NCI-H2029 treated with DMSO at 0.1 percent for 48 hours (cell line): ENCODE measurements at regions not wholly inside any gene's neighbourhood (a gene's known extent, or its start where the extent isn't known, plus 50 kb on each side); places are given as distances from the start of the nearest gene placed in this dataset.

ENCODE experiments used
- DNase-seq: peaks from one replicate; lab custom pipeline; 2025; lab: John Stamatoyannopoulos, UW

DNA sequence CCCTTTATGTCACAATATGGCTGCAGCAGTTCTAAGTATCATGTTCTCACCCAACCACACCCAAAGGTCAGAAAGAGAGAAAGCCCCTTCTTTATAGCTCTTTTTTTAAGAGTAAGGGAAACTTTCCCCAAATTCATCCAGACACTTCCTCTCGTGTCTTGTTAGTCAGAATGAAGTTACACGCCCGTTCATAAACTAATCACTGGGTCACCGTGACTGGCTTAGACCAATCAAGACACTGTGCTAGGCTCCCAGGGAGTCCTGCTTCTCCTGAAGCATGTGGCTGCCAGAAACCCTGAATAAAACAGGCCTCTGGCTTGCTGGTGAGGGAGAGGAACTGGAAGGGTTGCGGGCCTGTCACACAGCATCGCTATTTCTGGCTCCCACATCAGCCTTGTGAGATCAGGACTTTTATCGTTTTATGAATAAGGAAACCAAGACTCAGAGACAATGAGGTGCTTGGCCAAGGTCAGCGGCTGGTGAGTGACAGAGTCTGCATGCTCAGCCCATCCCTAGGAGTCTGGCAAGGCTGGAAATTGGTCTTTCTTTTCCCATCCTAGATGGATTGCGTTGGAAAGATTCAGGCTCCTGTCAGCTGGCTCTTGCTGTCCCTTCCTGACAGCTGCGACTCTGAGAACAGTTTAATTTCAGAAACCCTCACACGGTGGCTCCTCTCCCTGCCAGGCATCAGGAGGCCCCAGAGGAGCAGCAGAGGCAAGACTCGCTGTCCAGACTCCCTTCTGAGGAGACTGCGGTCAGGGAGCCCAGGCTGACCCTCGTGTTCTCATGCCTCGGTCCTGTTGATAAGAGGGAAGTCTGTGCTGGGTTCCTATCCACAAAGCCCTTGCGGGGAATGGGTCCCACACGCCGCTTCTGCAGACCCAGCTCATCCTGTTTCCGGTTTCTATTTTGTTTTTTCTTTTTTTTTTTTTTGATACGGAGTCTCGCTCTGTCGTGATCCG is 104.5 kb upstream of the TAF1B start:
- no peak for DNase-seq

DNA sequence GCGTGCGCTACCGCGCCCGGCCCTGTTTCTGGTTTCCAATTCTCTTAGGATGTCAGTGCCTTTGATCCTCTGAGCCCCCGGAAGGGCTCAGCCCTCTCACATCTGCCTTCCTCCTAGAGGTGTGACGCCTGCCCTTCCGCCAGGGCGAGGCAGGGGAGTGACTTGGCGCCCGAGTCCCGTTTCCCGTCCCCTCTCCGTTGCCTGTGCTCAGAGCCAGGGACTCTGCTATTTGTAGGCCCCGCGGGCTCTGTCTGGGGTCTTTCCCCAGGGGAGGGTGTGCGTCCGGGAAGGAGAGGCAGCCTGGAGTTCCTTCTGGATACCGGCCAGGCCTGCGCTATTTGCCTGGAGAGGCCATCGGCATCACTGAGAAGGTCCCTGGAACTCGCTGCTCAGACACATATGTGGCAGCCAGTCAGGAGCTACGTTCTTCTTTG is 103.7 kb upstream of the TAF1B start:
- no peak for DNase-seq

DNA sequence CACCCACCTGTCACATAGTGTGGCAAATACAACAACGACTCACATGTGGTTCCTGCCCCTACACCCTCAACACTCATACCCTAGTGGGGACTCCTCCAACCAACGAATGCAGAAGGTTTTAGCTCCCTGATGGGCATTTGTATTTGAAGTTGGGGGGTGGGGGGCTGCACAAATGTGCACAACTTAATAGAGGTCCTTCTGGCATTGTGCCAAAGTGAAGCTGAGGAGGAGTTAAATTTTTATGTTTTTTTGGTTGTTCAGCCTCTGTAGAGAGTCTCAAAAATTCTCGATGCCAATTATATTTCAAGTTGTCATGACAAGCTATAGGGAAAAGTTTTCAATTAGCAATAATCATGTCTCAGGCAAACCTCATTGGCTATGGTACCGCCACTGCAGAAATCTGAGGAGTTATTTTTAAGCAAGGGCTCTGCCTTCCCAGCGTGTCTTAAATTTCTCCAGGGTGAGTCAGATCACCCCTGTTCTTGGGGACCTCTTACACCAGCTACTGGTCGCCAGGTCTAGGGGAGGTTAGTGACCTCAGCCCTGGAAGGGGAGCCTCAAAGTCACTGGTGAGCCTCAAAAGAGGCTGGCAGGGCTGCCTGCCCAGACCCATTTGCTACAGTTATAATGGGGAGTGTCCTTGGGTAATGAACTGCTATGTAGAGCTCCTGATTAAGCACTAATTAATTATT is 102.7 kb upstream of the TAF1B start:
- no peak for DNase-seq

DNA sequence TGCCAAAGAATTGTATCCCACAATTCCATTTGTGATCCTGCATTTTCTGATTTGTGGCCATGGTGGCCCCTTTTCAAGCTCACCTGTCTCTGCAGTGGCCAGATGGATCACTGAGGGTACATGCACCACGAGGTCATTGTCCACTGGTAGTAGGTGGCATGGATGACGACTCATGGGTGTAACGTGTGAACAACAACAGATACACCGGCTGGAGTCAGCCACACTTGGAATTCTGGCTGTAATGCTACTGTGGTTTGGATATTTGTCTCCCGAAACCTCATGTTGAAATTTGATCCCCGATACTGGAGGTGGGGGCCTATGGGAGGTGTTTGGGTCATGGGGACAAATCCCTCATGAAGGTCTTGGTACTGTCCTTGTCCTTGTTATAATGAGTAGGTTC is 102.2 kb upstream of the TAF1B start:
- no peak for DNase-seq

DNA sequence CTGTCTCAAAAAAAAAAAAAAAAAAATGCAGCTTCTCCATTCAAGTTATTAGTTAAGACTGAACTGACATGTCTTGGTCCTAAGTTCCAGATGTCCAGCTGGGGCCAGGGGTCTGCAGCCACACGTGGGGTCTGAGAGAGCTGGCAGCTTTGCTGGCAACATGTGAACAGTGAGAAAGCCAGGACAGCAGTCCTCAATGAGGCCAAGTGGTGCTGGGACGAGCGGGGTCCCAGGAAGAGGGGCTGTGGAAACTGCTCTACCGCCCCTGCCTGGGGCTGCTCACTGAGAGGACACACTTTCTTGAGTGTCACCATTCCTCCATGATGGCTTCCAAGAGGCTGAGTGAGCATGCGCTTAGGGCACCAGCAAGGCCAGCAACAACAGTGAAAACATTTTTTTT is 100.7 kb upstream of the TAF1B start:
- no peak for DNase-seq

DNA sequence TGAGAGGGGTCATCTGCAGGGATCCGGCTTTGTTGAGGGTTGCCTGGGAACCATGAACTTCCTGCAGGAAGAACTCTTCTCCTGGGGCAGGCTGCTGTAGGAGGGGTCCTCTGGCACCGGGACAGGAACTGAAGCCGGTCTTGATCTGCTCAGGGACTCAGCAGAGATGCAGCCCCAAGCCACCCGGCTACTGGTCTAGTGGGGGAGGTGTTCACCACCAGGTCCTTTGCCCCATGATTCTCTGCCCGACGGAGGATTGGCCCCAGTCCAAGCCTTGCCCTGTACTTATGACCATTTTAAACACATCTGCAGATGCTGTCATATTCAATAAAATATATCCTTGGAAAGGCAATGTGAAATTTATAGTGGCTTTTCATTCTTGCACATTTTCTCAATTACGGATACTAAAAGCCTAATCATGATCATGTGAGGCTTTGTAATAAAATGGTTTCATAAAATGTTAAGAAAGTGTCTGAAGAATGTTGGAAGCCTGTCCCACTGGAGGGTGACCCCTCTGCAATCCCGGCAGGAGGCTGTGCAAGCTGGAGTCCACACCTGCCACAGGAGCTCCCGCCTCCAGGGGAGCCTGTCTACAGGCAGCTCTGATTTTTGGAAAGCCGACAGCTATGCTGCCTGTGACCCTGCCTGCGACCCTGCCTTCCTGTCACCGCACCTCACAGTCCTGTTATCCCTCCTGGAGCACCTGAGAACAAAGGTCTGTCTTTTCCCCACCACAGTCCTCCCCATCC is 98.8 kb upstream of the TAF1B start:
- DNase-seq: no peak

DNA sequence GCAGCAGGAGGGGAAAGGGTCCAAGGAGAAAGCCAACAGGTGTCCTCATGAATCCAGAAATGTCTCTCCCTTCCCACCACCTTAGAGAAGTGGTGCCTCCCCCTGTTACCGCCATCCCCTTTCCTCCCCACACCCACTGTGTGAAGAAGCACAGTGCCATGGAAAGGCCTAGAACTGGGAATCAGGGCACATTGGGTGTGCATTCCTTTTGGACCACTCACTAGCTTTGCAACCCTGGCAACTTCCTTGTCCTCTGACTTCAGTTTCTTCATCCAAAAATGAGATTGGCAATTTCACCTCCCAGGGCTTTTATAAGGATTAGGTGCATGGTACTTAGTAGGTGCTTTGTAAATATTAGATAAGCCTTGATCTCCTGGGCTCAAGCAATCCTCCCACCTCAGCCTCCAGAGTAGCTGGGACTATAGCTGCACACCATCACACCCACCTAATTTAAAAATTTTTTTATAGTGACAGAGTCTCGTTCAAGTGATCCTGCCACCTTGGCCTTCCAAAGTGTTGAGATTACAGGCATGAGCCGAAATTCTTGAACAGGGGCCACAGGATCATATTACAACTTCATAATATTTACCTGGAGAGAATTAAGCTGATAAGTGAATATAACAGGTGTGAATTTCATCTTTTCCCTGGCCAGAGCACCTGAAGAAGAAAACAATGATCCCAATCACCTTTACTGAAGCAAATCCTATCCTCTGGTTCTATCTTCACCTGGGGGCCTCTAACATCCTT is 97.9 kb upstream of the TAF1B start:
- DNase-seq: no peak

DNA sequence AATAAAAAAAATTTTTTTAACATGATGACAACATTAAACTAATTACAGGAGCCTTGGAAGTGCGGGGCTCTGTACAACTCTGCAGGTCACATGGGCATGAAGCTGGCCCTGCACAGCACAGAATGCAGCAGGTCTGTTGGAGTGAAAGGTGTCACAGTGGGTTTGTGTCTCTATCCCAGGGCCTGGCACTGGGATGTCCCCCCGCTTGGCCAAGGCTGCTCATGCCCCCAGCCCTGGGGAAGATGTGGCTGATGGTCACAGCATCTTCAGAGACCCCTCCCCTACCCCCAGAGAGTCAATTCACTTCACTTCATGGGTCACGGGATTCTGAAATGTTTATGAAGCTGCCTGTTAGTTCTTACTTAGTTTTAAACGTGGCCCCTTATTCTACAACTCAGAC is 95.9 kb upstream of the TAF1B start:
- DNase-seq: no peak

DNA sequence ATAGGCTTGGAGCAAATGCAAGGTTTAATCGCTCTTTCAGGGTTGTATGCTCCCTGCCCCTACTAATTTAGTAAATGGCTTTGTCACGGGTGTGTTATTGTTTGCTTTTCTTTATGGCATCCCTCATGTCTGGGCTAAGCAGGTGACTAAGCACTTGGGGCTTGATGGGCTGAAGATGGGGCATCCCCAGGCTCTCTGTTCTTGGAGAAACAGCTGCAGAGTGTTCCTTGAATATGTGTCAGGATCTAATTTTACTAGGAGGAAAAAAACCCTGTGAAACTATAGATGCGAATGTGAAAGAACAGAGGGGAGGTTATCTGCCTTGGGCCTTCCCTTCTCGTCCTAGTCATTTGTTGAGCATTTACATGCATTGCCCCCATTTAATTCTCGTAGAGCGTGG is 94.7 kb upstream of the TAF1B start:
- no peak for DNase-seq

DNA sequence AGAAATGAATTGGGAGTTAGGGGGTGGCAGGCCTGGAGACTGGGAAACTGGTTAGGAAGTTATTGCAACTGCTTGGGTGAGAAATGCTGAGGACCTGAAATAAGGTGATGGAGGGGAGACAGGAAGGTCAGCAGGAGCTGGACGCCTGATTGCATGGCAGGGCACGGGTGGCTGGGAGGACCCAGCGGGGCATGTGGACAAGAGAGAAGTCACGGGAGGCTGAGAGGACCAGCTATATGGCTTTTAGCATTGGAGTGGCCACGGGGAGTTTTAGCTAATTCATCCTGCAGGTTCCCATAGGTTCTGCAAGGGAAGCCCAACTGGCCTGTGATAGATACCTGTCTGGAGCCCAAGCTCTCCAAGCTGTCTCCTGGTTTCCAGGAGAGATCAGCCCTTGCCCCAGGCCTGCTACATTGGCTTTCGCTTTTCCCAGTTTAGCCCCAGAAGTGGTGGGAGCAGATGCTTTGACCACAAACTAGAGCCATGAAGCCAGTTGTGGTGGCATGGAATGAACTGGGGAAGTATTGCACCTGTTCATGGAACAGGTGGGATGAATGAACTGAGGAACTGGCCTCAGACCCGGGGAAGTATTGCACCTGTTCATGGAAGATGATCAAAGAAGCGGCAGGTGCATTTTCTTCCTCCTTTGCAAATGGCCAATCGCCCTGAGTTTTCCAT is 93.6 kb upstream of the TAF1B start:
- no peak for DNase-seq

DNA sequence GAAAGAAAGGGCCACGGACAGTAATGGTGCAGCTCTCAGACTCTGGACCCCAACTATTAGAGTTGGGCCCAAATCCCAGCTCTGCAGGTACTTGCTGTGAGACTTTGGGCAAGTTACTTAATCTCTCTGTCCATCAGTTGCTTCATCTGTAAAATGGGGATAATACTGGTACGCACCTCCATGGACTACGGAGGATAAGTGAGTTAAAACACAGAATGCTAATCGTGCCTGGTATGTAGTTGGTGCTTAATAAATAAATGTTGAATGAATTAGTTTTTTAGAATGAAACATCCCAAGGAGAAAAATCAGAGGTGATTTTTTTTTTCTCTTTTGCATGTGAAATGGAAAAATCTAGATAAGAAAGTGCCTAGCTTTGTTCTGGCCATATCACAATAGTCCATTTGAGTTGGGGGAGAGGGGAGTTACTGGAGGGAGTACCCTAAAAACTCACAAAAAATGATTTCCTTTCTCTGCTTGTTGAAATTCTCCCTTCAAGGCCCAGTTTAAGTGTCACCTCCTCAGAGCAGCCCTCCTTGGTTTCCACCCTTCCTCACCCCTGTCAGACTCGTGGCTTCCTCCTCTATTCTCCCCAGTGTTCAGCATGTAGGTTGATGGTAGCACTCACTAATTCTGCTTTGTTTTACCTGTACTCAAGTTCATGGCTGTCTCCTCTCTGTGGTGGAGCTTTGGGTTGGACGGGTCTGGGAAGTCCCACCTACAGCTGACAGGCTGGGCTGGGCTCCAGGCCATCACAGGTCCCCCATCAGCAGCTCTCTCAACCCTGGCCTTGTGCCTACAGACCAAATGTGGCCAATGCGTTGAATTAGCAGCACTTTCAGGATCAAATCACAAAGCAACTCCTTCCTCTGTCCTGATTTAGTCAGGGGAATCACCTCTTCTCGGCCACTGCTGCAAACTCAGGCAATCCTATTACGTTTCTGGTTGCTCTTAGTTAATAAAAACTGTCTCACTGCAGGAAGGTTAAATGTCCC is 92.8 kb upstream of the TAF1B start:
- DNase-seq: no peak

DNA sequence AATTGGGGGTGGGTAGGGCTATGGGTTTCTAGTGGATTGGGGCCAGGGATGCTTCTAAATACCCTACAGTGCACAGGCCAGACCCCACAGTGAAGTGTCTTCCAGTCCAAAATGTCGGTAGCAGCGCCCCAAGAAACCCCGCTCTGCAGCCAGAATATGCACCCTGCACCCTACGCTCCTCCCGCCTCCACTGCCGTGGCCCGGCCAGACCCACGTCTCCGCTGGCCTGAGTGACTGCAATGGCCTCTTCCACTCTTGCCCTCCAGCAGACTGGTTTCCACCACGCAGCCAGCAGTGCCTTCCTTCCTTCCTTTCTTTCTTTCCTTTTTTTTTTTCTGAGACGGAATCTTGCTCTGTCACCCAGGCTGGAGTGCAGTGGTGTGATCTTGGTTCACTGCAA is 91.4 kb upstream of the TAF1B start:
- no peak for DNase-seq

DNA sequence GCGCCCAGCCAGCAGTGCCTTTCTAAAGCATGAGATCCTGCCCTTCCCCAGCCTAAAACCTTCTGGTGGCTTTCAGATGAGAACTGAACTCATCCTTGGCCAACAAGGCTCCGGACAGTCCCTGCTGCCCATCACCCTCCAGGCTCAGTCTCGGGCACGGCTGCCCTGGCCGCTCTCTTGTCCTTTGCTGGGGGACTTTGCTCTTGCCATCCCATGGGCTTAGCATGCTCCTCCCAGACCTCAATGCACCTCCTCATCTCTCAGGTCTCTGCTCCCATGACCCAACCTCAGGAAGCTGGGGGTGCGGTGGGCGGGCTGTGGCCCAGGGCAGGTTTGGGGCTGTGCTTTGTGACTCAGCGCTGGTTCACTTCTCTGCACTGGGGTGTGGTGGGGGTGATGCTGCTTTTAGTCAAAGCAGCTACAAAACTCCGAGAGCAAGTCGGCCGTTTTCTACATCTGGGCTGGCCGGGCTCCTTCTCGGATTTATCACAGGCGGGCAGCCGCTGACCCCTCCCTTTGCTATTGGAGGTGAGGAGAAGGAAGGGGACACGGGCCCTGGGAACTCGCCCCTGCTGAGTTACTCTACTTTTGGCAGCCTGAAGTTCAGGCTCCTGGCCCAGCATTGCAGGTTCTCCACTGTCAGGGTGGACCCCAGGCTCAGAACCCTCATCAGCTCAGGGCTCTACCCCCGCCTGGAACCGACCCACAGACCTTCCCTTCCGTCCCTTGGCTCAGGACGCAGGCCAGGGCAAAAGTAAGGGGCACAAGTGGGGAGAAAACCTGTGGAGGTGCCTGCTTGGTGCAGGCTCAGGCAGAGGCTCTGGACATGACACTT is 90.6 kb upstream of the TAF1B start:
- no peak for DNase-seq

DNA sequence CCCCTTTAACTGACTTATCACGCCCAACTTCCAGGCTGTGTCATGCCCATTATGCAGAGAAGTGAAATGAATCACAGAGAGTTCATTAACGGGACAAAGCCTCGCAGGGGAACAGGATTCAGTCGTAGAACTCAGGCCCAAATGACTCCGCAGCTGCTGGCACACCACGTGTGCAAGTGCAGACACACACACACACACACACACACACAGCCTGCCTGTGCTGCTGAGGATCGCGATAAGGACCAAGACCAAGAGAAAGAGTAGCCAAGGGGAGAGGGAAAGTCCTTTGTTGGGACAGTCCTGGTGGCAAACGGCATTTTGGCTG is 90.0 kb upstream of the TAF1B start:
- DNase-seq: no peak

DNA sequence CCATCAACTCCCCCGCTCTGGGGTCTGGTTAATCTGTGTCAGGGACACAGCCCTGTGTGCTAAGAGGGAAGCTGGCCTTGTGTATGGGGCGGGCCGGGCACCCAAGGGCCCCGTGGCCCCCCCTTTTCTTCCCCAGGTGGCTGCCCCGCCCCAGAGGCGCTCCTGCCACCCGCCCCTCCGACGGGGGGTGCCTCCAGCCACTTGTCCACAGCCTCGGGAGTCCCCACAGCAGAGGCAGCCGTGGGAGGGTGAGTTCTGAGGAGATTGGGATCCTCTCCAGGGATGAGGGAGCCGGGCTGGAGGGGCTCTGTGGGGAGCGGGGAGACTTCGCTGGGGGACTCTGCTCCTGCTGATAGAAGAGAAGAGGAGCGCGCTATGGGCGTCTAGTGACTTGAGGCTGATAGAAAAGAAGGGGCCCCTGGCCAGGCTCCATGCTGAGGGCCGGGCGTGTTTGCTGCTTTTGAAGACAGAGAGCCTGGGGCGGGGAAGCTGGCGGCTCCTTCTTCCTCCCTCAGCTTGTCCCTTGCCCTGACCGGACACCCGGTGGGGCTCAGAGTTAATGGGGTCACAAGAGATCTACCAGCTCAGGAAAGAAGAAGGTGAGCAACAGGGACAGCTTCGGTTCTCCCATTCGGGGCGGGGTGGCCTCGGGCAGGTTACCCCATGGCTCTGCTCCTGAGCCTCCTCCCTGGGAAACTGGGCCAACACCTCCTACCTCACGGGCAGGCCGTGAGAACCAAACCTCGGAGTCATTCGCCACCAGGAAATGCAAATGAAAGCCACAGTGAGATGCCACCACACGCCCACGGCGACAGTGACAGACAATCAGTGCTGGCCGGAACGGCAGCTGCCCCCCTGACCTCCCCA is 89.4 kb upstream of the TAF1B start:
- no peak for DNase-seq

DNA sequence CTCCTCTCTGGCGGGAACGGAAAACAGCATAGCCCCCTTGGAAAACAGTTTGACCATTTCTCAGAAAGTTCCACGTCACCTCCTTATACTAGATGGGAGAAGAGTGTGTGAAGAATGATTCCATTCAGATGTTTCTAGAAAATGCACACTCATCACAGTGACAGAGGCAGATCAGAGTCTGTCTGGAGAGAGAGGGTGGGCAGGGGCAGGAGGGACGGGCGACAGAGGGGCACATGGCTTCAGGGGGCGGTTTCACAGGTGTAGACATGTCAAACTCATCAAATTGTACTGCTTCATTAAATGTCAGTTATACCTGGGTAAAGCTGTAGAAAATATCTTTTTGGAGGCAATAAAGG is 88.8 kb upstream of the TAF1B start:
- no peak for DNase-seq

DNA sequence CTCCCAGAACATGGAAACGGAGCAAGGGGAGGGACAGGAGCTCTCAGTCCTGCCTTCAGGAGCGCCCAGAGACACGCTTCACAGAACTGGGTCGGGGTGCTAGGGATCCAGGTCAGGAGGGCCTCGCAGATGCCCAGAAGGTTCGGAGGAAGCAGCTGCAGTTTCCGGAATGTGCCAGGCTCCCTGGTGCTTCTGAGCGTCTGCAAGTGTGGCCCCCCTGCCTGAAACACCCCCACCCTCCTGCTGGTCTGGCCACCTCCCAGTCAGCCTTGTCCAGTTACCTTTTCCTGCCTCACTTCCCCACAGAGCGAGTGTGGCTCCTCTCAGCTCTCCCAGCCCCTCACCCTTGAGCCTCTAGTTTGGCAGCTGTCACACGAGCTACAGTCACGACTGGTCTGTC is 88.3 kb upstream of the TAF1B start:
- DNase-seq: no peak

DNA sequence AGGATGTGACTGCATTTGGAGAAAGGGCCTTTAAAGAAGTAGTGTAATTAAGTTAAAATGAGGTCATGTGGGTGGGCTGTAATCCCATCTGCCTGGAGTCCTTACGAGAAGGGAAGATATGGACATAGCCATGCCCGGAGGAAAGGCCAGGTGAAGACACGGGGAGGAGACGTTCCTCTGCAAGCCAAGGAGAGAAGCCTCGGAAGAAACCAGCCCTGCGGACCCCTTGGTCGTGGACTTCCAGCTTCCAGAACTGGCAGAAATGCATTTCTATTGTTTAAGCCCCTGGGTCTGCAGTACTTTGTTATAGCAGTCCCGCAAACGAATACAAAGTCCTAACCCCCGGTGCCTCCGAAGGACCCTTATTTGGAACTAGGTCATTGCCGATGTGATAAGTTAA is 87.6 kb upstream of the TAF1B start:
- DNase-seq: no peak
